Fibroblast of the aortic adventitia (primary cell): ENCODE measurements at regions not wholly inside any gene's neighbourhood (a gene's known extent, or its start where the extent isn't known, plus 50 kb on each side); places are given as distances from the start of the nearest gene placed in this dataset.
"Not testable (repeated sequence)": the region's sequence is repeated elsewhere in the genome, so short reads cannot be mapped to it uniquely, and the experiment has no call there.

Source experiments
- DNase-seq: peaks from one replicate; pipeline ENCODE4 v3.0.0-alpha.2; 2010; ENCODE audit warnings: low read depth
- H3K4me3 ChIP-seq: 2 replicates; pipeline ENCODE4 v1.5.1; 2011; ENCODE audit warnings: low read depth, mild to moderate bottlenecking, control low read depth, low read length, moderate library complexity
- TF ChIP-seq, protein P1 (sequence below): IDR thresholded peaks from 2 replicates; pipeline ENCODE4 v1.5.1; 2011; ENCODE audit warnings: mild to moderate bottlenecking, low read length, control low read depth, inconsistent platforms; ENCODE audit not compliant: insufficient read depth

DNA sequence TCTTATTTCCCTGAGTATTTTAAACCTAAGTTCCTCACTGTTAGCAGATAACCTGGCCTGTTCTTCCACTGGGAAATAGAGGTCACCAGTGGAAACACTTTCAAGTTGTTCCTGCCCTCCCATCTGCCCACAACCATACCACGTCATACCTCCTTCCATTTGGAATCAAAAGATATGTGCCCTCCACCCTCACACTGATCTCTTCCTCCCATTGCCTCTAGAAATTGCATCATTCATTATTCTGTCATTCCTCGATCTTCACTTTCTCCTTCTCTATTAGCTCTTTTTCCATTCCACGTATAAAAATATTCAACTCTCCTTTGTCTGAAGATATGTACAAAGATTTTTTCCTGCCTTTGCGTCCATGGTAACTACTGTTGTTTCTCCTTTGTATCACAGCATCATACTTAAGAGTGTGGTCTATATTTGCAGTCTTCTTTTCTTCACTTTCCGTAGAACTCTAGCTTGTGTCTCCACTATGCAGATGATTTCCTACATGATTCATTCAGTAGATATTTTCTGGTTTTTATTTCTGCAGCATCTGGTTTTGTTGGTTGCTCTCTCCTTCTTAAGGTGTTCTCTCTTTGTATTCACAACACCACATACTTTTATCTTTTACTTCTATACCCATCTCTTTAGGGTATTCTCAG, 312.3 kb downstream of the REEP3 start:
- no peak overlapping the region for H3K4me3 ChIP-seq

DNA sequence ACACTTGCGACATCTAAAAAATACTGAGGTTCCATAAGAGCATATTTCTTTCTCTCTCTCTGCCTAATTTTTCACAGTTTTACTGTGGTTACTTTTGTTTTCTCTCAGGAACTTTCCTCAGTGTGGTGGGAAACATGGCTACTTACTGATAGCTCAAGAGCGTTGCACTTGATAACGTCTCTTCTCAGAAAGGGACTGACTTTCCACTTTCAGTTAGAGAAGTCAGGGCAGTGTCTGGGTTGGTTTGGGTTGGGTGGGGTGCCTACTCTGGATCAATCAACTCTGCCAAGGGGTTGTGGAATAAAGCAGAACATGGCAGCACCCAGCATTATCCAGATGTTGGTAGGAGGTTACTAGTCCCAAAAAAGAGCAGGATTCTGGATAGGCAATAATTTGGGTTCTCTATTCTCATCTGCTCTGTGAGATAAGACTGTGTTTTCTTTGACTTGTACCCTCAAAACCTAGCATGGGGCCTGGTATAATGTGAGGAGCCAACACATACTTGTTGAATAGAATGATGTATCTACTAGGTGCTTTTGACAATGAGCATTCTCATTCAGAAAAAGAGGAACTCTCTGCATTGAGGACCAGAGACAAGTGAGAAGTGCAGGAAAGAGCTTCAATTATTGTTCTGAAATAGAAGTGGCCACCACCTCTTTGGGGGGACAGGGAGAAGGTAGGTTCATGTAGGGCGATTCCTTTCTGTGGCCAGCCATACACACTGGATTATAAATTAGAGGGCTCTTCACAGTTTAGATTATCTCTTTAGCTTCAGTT, 315.7 kb downstream of the REEP3 start:
- no peak for DNase-seq
- no peak overlapping the region for H3K4me3 ChIP-seq
- TF ChIP-seq, protein P1, sequence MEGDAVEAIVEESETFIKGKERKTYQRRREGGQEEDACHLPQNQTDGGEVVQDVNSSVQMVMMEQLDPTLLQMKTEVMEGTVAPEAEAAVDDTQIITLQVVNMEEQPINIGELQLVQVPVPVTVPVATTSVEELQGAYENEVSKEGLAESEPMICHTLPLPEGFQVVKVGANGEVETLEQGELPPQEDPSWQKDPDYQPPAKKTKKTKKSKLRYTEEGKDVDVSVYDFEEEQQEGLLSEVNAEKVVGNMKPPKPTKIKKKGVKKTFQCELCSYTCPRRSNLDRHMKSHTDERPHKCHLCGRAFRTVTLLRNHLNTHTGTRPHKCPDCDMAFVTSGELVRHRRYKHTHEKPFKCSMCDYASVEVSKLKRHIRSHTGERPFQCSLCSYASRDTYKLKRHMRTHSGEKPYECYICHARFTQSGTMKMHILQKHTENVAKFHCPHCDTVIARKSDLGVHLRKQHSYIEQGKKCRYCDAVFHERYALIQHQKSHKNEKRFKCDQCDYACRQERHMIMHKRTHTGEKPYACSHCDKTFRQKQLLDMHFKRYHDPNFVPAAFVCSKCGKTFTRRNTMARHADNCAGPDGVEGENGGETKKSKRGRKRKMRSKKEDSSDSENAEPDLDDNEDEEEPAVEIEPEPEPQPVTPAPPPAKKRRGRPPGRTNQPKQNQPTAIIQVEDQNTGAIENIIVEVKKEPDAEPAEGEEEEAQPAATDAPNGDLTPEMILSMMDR, result no peak

More for the DNA sequence above, 312.3 kb downstream of the REEP3 start:
- DNase-seq, result no peak
- TF ChIP-seq, protein P1, result no peak

- TF ChIP-seq, protein P1, result no peak
- no peak overlapping the region for H3K4me3 ChIP-seq
- DNase-seq, result no peak
These were observed 320.6 kb downstream of the REEP3 start for GRCh38 chr10:63841761-63842160.

- H3K4me3 ChIP-seq, result no peak overlapping the region
- TF ChIP-seq, protein P1, result no peak
- no peak for DNase-seq
These were observed 321.9 kb downstream of the REEP3 start for GRCh38 chr10:63843107-63843506.

- not testable (repeated sequence) for H3K4me3 ChIP-seq, DNase-seq
These were observed 327.7 kb downstream of the REEP3 start for GRCh38 chr10:63848871-63849270.

- H3K4me3 ChIP-seq, result no peak overlapping the region
- no peak for DNase-seq
- TF ChIP-seq, protein P1, result no peak
These were observed 341.7 kb downstream of the REEP3 start for GRCh38 chr10:63862860-63863259.

- no peak overlapping the region for H3K4me3 ChIP-seq
- no peak for DNase-seq
- TF ChIP-seq, protein P1, result no peak
These were observed 344.0 kb downstream of the REEP3 start for GRCh38 chr10:63865210-63865609.
